Neuronal stem cell (in vitro differentiated cells): ENCODE measurements at regions not wholly inside any gene's neighbourhood (a gene's known extent, or its start where the extent isn't known, plus 50 kb on each side); places are given as distances from the start of the nearest gene placed in this dataset.
A peak's percentile ranks its signal among the peaks of the same experiment; 100 is the strongest.
"Not testable (repeated sequence)": the region's sequence is repeated elsewhere in the genome, so short reads cannot be mapped to it uniquely, and the experiment has no call there.

ENCODE experiments used
- DNase-seq: peaks from one replicate; pipeline ENCODE4 v3.0.0-alpha.2; 2013; ENCODE audit warnings: low spot score
- H2AFZ ChIP-seq: one replicate; pipeline ENCODE4 v1.6.1; 2013; ENCODE audit warnings: mild to moderate bottlenecking, low read length, inconsistent platforms
- H2AK5ac ChIP-seq: 2 replicates; pipeline ENCODE4 v1.6.1; 2013; ENCODE audit warnings: low read depth, mild to moderate bottlenecking, inconsistent platforms, low read length, moderate library complexity, mixed read lengths
- H2BK120ac ChIP-seq: 2 replicates; pipeline ENCODE4 v1.6.1; 2013; ENCODE audit warnings: low read depth, mild to moderate bottlenecking, inconsistent platforms, low read length, moderate library complexity, mixed read lengths
- H2BK12ac ChIP-seq: one replicate; pipeline ENCODE4 v1.6.1; 2013; ENCODE audit warnings: low read length, inconsistent platforms
- H2BK15ac ChIP-seq: 2 replicates; pipeline ENCODE4 v1.6.1; 2013; ENCODE audit warnings: mild to moderate bottlenecking, low read length, inconsistent platforms, mixed read lengths
- H2BK5ac ChIP-seq: one replicate; pipeline ENCODE4 v1.6.1; 2013; ENCODE audit warnings: inconsistent platforms, mild to moderate bottlenecking, low read length, moderate library complexity
- H3K14ac ChIP-seq: one replicate; pipeline ENCODE4 v1.6.1; 2013; ENCODE audit warnings: low read length, inconsistent platforms
- H3K18ac ChIP-seq: 2 replicates; pipeline ENCODE4 v1.6.1; 2013; ENCODE audit warnings: low read length, inconsistent platforms
- H3K23ac ChIP-seq: 2 replicates; pipeline ENCODE4 v1.6.1; 2013; ENCODE audit warnings: low read depth, mild to moderate bottlenecking, mixed read lengths, low read length, inconsistent platforms; ENCODE audit not compliant: poor library complexity
- H3K27ac ChIP-seq: replicated peaks from 3 replicates; pipeline ENCODE4 v1.5.1; 2013; ENCODE audit warnings: low read length, inconsistent platforms
- H3K27me3 ChIP-seq, 3 experiments: 2 replicates each; pipeline ENCODE4 v1.6.1; 2013; ENCODE audit warnings: low read length in 3 of 3, mild to moderate bottlenecking in 2 of 3, inconsistent platforms in 1 of 3, low read depth in 1 of 3, mixed read lengths in 1 of 3, moderate library complexity in 1 of 3; ENCODE audit not compliant: control insufficient read depth in 3 of 3, insufficient read depth in 3 of 3
- H3K36me3 ChIP-seq, 2 donors: replicated peaks in 1 of 2; 2 replicates each; pipeline ENCODE4 v1.6.1; 2013; ENCODE audit warnings: low read length in 2 of 2; ENCODE audit not compliant: control insufficient read depth in 2 of 2, insufficient read depth in 2 of 2
- H3K4ac ChIP-seq: 2 replicates; pipeline ENCODE4 v1.6.1; 2013; ENCODE audit warnings: inconsistent platforms, mild to moderate bottlenecking, low read length, moderate library complexity
- H3K4me1 ChIP-seq, 2 donors: 1 replicate in 1 of 2; 2 replicates in 1 of 2; pipeline ENCODE4 v1.6.1; 2013; ENCODE audit warnings: low read length in 2 of 2, low read depth in 1 of 2; ENCODE audit not compliant: control insufficient read depth in 2 of 2, insufficient read depth in 1 of 2
- H3K4me2 ChIP-seq: one replicate; pipeline ENCODE4 v1.6.1; 2013; ENCODE audit warnings: mild to moderate bottlenecking, low read length, inconsistent platforms; ENCODE audit not compliant: insufficient read depth, poor library complexity, severe bottlenecking
- H3K4me3 ChIP-seq, 2 donors: 2 replicates each; pipeline ENCODE4 v1.5.1; 2013; ENCODE audit warnings: low read length in 2 of 2, mild to moderate bottlenecking in 2 of 2, inconsistent platforms in 1 of 2, moderate library complexity in 1 of 2
- H3K79me1 ChIP-seq: one replicate; pipeline ENCODE4 v1.6.1; 2013; ENCODE audit warnings: low read depth, mild to moderate bottlenecking, inconsistent platforms, low read length, moderate library complexity
- H3K9ac ChIP-seq: one replicate; pipeline ENCODE4 v1.6.1; 2013; ENCODE audit warnings: mild to moderate bottlenecking, low read depth, low read length, inconsistent platforms; ENCODE audit not compliant: poor library complexity
- H3K9me3 ChIP-seq, 2 donors: replicated peaks in 1 of 2; 2 replicates each; pipeline versions ENCODE3 to v1.6.1; 2013; ENCODE audit warnings: low read length in 2 of 2, mild to moderate bottlenecking in 2 of 2, inconsistent platforms in 1 of 2, low read depth in 1 of 2, mixed read lengths in 1 of 2, moderate library complexity in 1 of 2; ENCODE audit not compliant: control insufficient read depth in 2 of 2, insufficient read depth in 1 of 2
- H4K8ac ChIP-seq: one replicate; pipeline ENCODE4 v1.6.1; 2013; ENCODE audit warnings: low read depth, mild to moderate bottlenecking, inconsistent platforms, low read length, moderate library complexity
- H4K91ac ChIP-seq: one replicate; pipeline ENCODE4 v1.6.1; 2013; ENCODE audit warnings: low read length, low read depth, mild to moderate bottlenecking, inconsistent platforms; ENCODE audit not compliant: poor library complexity
- WGBS, 2 donors: extraction: QIAGEN DNeasy Blood & Tissue Kit; methylation state at CpG; one replicate each; pipeline ENCODE4 v1.1.7; 2013; ENCODE audit warnings: missing lambda C conversion rate in 2 of 2, mixed read lengths in 1 of 2; ENCODE audit not compliant: insufficient read length in 2 of 2, insufficient replicate concordance in 1 of 2; ENCODE audit errors: extremely low coverage in 2 of 2; 5-methylcytosine and 5-hydroxymethylcytosine counted together

DNA sequence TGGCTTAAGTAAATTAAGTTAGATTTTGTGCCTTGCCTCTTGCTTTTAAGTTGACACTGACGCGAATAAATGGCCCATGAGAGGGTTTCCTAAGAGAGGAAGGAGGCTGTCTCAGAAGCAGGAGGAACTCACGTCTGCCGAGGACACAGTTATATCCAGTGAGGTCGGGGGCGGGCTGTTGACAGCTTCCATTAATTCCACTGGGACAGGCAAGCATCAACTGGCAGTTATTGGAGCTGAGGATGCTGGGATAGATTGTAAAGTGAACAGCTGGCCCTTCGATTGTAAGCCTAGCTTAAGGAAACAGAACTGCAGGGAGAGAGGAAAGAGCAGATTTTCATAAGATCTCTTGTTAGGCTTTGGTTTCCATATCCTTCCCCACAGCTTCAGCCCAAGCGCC is 399.2 kb downstream of the IPO8 start:
- no CpG with 5 or more reads among the region's 8 CpGs for WGBS, 2 donors
- no peak for DNase-seq

GRCh38 chr12:30286345-30286926 is 409.2 kb downstream of the IPO8 start:
- Histone ChIP-seq H3K36me3 (no peaks in the 10 kb centered on the region), H3K4ac (no peak overlapping the region), H2AFZ (no peak overlapping the region), H3K14ac (no peak overlapping the region), H3K4me2 (no peak overlapping the region), H3K79me1 (no peaks in the 10 kb centered on the region), H3K9me3 (no peaks in the 10 kb centered on the region), H2BK120ac (no peak overlapping the region), H3K27ac (no peak overlapping the region), H4K91ac (no peak overlapping the region), H2BK15ac (no peak overlapping the region), H3K27me3 (no peaks in the 10 kb centered on the region), H3K23ac (no peak overlapping the region), H2BK5ac (no peak overlapping the region), H2BK12ac (no peak overlapping the region), H3K4me1 (no peaks in the 10 kb centered on the region), H3K4me3 (no peak overlapping the region), H3K9ac (no peak overlapping the region), H4K8ac (no peak overlapping the region), H3K18ac (no peak overlapping the region), H2AK5ac (no peak overlapping the region)
- no CpG with 5 or more reads among the region's 1 CpG for WGBS, 2 donors
- DNase-seq = peak; percentile 2

More for the DNA sequence above, 399.2 kb downstream of the IPO8 start:
- H2BK15ac ChIP-seq = no peak overlapping the region
- no peak overlapping the region for H3K14ac ChIP-seq
- H3K4ac ChIP-seq = no peak overlapping the region
- H3K27ac ChIP-seq = no peak overlapping the region
- H4K91ac ChIP-seq = no peak overlapping the region
- H2BK120ac ChIP-seq = no peak overlapping the region
- no peak overlapping the region for H4K8ac ChIP-seq
- H3K23ac ChIP-seq = no peak overlapping the region
- H3K27me3 ChIP-seq = no peaks in the 10 kb centered on the region
- H3K18ac ChIP-seq = no peak overlapping the region
- H3K79me1 ChIP-seq = no peaks in the 10 kb centered on the region
- no peaks in the 10 kb centered on the region for H3K9me3 ChIP-seq
- H3K36me3 ChIP-seq = no peaks in the 10 kb centered on the region
- H2BK12ac ChIP-seq = no peak overlapping the region
- no peak overlapping the region for H3K4me2 ChIP-seq
- no peak overlapping the region for H2AK5ac ChIP-seq
- no peaks in the 10 kb centered on the region for H3K4me1 ChIP-seq
- no peak overlapping the region for H2AFZ ChIP-seq
- H3K4me3 ChIP-seq = no peak overlapping the region
- no peak overlapping the region for H3K9ac ChIP-seq
- H2BK5ac ChIP-seq = no peak overlapping the region

GRCh38 chr12:30278401-30278800 is 417.3 kb downstream of the IPO8 start:
- Histone ChIP-seq H4K8ac (no peak overlapping the region), H2AK5ac (no peak overlapping the region), H3K27ac (no peak overlapping the region), H3K14ac (no peak overlapping the region), H3K9ac (no peak overlapping the region), H3K4me1 (no peaks in the 10 kb centered on the region), H2BK120ac (no peak overlapping the region), H2BK15ac (no peak overlapping the region), H2AFZ (no peak overlapping the region), H3K79me1 (no peaks in the 10 kb centered on the region), H2BK5ac (no peak overlapping the region), H3K4me2 (no peak overlapping the region), H3K23ac (no peak overlapping the region), H2BK12ac (no peak overlapping the region), H4K91ac (no peak overlapping the region), H3K4ac (no peak overlapping the region), H3K4me3 (no peak overlapping the region), H3K27me3 (peaks cover 0 to 2% (median 0%) of the 10 kb centered on the region in 3 experiments), H3K36me3 (no peaks in the 10 kb centered on the region), H3K9me3 (no peaks in the 10 kb centered on the region), H3K18ac (no peak overlapping the region)
- no peak for DNase-seq

DNA sequence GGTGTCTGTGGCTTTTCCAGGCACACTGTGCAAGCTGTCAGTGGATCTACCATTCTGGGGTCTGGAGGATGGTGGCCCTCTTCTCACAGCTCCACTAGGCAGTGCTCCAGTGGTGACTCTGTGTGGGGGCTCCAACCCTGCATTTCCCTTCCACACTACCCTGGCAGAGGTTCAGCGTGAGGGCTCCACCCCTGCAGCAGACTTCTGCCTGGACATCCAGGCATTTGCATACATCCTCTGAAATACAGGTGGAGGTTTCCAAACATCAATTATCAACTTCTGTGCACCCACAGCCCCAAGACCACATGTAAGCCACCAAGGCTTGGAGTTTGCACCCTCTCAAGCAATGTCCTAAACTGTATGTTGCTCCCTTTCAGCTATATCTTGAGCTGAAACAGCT is 423.2 kb downstream of the IPO8 start:
- not testable (repeated sequence) for H3K4me1 ChIP-seq, H3K27ac ChIP-seq, H3K27me3 ChIP-seq, H2BK12ac ChIP-seq, DNase-seq, H3K18ac ChIP-seq, H2AFZ ChIP-seq, H3K9ac ChIP-seq, H4K8ac ChIP-seq, H3K9me3 ChIP-seq, H2AK5ac ChIP-seq, H4K91ac ChIP-seq, H3K4ac ChIP-seq, H3K14ac ChIP-seq, H3K4me2 ChIP-seq, H3K23ac ChIP-seq, H2BK5ac ChIP-seq, H2BK120ac ChIP-seq, H2BK15ac ChIP-seq, H3K36me3 ChIP-seq, H3K4me3 ChIP-seq, H3K79me1 ChIP-seq
- WGBS, 2 donors = no CpG with 5 or more reads among the region's 1 CpG
